Fibroblast of lung (primary cell): ENCODE measurements at regions not wholly inside any gene's neighbourhood (a gene's known extent, or its start where the extent isn't known, plus 50 kb on each side); places are given as distances from the start of the nearest gene placed in this dataset.

Source experiments
- DNase-seq, 2 donors: peaks; one replicate each; pipeline versions ENCODE4 v3.0.0 to v3.0.0-alpha.2; 2010; ENCODE audit warnings: low read depth in 2 of 2
- H2AFZ ChIP-seq: 2 replicates; pipeline ENCODE4 v1.5.1; 2012; ENCODE audit warnings: low read length, control low read depth, inconsistent platforms
- H3K27ac ChIP-seq: 2 replicates; pipeline ENCODE4 v1.5.1; 2011; ENCODE audit warnings: low read length, control low read depth; ENCODE audit not compliant: insufficient read depth
- H3K27me3 ChIP-seq: 2 replicates; pipeline ENCODE4 v1.5.1; 2011; ENCODE audit warnings: mild to moderate bottlenecking, low read length; ENCODE audit not compliant: control insufficient read depth, insufficient read depth
- H3K36me3 ChIP-seq: 2 replicates; pipeline ENCODE4 v1.5.1; 2011; ENCODE audit warnings: low read length; ENCODE audit not compliant: control insufficient read depth, insufficient read depth
- H3K4me1 ChIP-seq: 2 replicates; pipeline ENCODE4 v1.5.1; 2011; ENCODE audit warnings: low read length; ENCODE audit not compliant: control insufficient read depth, insufficient read depth; ENCODE audit errors: extremely low read depth
- H3K4me2 ChIP-seq: 2 replicates; pipeline ENCODE4 v1.5.1; 2011; ENCODE audit warnings: low read length, control low read depth; ENCODE audit not compliant: insufficient read depth; ENCODE audit errors: extremely low read depth
- H3K4me3 ChIP-seq, 4 experiments: fragments of 200-600 bp in 1 of 4; sonication (generic) in 1 of 4; replicated peaks in 1 of 4; 2 replicates each; pipeline ENCODE4 v1.5.1; 2011 to 2016; ENCODE audit warnings: low read length in 4 of 4, low read depth in 3 of 4, mild to moderate bottlenecking in 3 of 4, control low read depth in 2 of 4, inconsistent platforms in 1 of 4, mixed read lengths in 1 of 4; ENCODE audit not compliant: insufficient read depth in 1 of 4; ENCODE audit errors: control extremely low read depth in 1 of 4
- H3K79me2 ChIP-seq: 2 replicates; pipeline ENCODE4 v1.5.1; 2012; ENCODE audit warnings: mild to moderate bottlenecking, low read length, inconsistent platforms; ENCODE audit not compliant: control insufficient read depth, insufficient read depth
- H3K9ac ChIP-seq: 2 replicates; pipeline ENCODE4 v1.5.1; 2011; ENCODE audit warnings: mild to moderate bottlenecking, low read length, control low read depth; ENCODE audit not compliant: insufficient read depth
- H3K9me3 ChIP-seq: 2 replicates; pipeline ENCODE4 v1.5.1; 2012; ENCODE audit warnings: low read depth, low read length; ENCODE audit not compliant: control insufficient read depth, insufficient read depth
- H4K20me1 ChIP-seq: 2 replicates; pipeline ENCODE4 v1.5.1; 2011; ENCODE audit warnings: low read length; ENCODE audit not compliant: control insufficient read depth, insufficient read depth; ENCODE audit errors: extremely low read depth
- EZH2 ChIP-seq: IDR thresholded peaks from 2 replicates; pipeline ENCODE4 v1.5.1; 2012; ENCODE audit warnings: low read length, control low read depth, mild to moderate bottlenecking; ENCODE audit errors: missing control alignments
- TF ChIP-seq, protein P1 (sequence below), 2 donors: IDR thresholded peaks in 1 of 2; conservative IDR thresholded peaks in 1 of 2; 1 replicate in 1 of 2; 2 replicates in 1 of 2; pipeline ENCODE4 v1.5.1; 2011 to 2012; ENCODE audit warnings: low read length in 2 of 2, control low read depth in 1 of 2, inconsistent platforms in 1 of 2, low read depth in 1 of 2, mild to moderate bottlenecking in 1 of 2

GRCh38 chr16:85984947-85985451, 86.0 kb downstream of the IRF8 start:
- peaks cover 15% of the 10 kb centered on the region for H3K27me3 ChIP-seq
- no peaks in the 10 kb centered on the region for H3K4me1 ChIP-seq
- DNase-seq: no peak

DNA sequence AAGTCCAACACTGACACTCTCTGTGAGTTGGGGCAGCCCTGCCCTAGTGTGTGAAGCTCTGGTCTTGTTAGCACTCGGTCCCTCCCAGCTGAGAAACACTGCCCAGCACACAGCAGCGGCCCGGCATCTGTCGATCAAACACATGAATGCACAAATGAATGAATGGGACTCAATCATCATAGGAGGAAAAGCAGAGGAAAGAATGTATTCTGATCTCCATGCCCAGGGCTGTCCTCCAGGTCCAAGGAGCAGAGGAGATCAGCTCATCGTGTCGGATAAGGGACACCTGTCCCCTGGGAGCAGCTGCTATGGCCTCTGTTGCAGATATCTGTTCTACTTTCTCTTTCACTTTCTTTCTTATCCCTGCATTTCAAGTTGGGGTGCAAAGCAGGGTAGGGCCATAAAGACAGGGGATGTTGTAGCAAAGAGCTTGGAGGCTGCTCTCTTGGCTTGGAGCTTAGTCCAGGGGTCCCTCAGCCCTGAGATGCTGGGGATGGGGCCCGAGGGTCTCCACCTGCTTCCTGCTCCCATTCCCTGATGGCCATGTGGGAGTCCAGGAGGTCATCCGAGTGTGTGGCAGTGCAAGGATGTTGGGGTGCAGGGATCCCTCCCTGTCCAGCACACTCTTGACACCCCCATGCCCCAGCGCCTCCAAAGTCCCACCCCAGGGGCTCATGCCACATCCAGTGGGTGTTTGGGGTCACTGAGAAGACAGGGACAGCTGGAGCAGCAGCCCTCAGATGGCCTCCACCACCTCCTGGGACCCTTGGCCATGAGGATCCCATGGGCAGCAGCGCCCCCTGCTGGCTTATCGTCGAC, 88.2 kb downstream of the IRF8 start:
- H3K4me1 ChIP-seq: no peaks in the 10 kb centered on the region
- H3K4me3 ChIP-seq: peak overlapping the region in 2 of 4 experiments; percentile 2 to 37
- no peak overlapping the region for H3K27ac ChIP-seq
- H3K9ac ChIP-seq: no peak overlapping the region
- TF ChIP-seq, protein P1, sequence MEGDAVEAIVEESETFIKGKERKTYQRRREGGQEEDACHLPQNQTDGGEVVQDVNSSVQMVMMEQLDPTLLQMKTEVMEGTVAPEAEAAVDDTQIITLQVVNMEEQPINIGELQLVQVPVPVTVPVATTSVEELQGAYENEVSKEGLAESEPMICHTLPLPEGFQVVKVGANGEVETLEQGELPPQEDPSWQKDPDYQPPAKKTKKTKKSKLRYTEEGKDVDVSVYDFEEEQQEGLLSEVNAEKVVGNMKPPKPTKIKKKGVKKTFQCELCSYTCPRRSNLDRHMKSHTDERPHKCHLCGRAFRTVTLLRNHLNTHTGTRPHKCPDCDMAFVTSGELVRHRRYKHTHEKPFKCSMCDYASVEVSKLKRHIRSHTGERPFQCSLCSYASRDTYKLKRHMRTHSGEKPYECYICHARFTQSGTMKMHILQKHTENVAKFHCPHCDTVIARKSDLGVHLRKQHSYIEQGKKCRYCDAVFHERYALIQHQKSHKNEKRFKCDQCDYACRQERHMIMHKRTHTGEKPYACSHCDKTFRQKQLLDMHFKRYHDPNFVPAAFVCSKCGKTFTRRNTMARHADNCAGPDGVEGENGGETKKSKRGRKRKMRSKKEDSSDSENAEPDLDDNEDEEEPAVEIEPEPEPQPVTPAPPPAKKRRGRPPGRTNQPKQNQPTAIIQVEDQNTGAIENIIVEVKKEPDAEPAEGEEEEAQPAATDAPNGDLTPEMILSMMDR (conservative IDR thresholded peaks at IDR 0.05 in 1 of 2, IDR thresholded peaks at IDR 0.05 in 1 of 2; ENCODE audit: low read depth in 1 of 2, low read length in 2 of 2): peak in 1 of 2 donors; percentile 8
- no peak for TF ChIP-seq EZH2
- no peaks in the 10 kb centered on the region for H3K79me2 ChIP-seq
- no peak overlapping the region for H3K4me2 ChIP-seq
- DNase-seq: no peak
- H3K9me3 ChIP-seq: no peaks in the 10 kb centered on the region
- no peak overlapping the region for H2AFZ ChIP-seq
- H3K36me3 ChIP-seq: no peaks in the 10 kb centered on the region
- peaks cover 21% of the 10 kb centered on the region for H3K27me3 ChIP-seq
- no peaks in the 10 kb centered on the region for H4K20me1 ChIP-seq

More at GRCh38 chr16:85984947-85985451, 86.0 kb downstream of the IRF8 start:
- Histone ChIP-seq H4K20me1 (no peaks in the 10 kb centered on the region), H3K36me3 (no peaks in the 10 kb centered on the region), H2AFZ (no peak overlapping the region), H3K79me2 (no peaks in the 10 kb centered on the region), H3K9me3 (no peaks in the 10 kb centered on the region), H3K4me3 (no peak overlapping the region), H3K9ac (no peak overlapping the region), H3K27ac (no peak overlapping the region), H3K4me2 (no peak overlapping the region)
- TF ChIP-seq, protein P1 (conservative IDR thresholded peaks at IDR 0.05 in 1 of 2, IDR thresholded peaks at IDR 0.05 in 1 of 2; ENCODE audit: low read depth in 1 of 2, low read length in 2 of 2): no peak
- no peak for TF ChIP-seq EZH2

DNA sequence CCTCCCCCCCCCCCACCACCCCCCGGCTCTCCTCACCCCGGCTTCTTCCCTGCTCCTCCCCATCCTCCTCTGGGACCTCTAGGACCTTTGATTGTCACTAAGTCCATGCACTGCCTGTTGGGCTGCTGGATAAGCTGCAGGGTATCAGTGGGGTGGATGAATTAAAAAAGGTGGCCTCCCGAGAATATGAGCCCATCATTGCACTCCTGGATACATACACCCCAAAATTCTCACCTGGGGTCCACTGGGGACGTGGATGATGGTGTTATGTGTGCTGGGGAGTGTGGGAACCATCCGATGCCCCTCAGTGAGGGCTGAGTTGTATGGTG, 88.8 kb downstream of the IRF8 start:
- no peak overlapping the region for H3K4me3 ChIP-seq

More for the DNA sequence above, 88.8 kb downstream of the IRF8 start:
- no peak overlapping the region for H2AFZ ChIP-seq
- no peak for DNase-seq
- H3K79me2 ChIP-seq: no peaks in the 10 kb centered on the region
- no peak overlapping the region for H3K4me2 ChIP-seq
- H3K36me3 ChIP-seq: no peaks in the 10 kb centered on the region
- no peaks in the 10 kb centered on the region for H3K4me1 ChIP-seq
- H3K9ac ChIP-seq: no peak overlapping the region
- no peak overlapping the region for H3K27ac ChIP-seq
- peaks cover 21% of the 10 kb centered on the region for H3K27me3 ChIP-seq
- no peaks in the 10 kb centered on the region for H4K20me1 ChIP-seq
- TF ChIP-seq, protein P1 (conservative IDR thresholded peaks at IDR 0.05 in 1 of 2, IDR thresholded peaks at IDR 0.05 in 1 of 2; ENCODE audit: low read depth in 1 of 2, low read length in 2 of 2): peak in 1 of 2 donors; percentile 8
- TF ChIP-seq EZH2: no peak
- no peaks in the 10 kb centered on the region for H3K9me3 ChIP-seq
